ENCODE measurements at regions not wholly inside any gene's neighbourhood (a gene's known extent, or its start where the extent isn't known, plus 50 kb on each side); places are given as distances from the start of the nearest gene placed in this dataset.

DNA sequence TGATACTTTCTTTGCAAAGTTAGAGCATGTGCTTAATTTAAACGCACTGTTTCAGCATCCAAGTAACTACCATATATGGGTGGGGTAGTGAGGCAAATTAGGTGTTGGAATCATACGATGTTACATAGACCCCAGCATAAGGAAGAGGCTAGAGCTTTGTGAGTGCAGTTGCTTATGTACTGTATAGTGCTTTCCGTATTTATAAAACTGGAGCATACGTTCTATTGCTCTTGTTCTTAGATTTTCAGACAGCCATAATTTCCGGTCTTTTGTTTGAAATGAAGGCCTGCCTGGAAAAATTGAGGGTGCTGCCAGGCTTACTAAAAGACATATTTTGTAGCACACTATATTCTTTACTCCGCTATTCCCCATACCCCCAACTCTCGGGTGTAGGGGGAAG is 335.7 kb downstream of the FOXG1 start:
- no peak for DNase-seq (ENCODE audit: low read depth in 4 of 4, low spot score in 3 of 4)

- no peak for DNase-seq (ENCODE audit: low read depth in 4 of 4, low spot score in 3 of 4)
Measured at GRCh38 chr14:29102996-29103395, 336.4 kb downstream of the FOXG1 start.

DNA sequence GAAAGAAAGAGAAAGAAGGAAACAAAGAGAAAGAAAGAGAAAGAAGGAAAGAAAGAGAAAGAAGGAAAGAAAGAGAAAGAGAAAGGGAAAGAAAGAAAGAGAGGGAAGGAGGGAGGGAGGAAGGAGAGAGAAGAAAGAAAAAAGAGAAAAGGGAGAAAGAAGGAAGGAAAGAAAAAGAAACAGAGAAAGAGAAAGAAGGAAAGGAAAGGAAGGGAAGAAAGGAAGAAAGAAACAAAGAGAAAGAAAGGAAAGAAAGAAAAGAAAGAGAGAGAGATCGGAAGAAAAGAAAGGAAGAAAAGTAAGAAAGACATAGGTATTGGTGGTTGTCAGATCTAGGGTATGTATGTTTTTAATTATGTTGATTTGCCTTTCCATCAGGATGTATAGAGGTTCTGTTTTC is 342.3 kb downstream of the FOXG1 start:
- no peak for DNase-seq (ENCODE audit: low read depth in 4 of 4, low spot score in 3 of 4)

DNA sequence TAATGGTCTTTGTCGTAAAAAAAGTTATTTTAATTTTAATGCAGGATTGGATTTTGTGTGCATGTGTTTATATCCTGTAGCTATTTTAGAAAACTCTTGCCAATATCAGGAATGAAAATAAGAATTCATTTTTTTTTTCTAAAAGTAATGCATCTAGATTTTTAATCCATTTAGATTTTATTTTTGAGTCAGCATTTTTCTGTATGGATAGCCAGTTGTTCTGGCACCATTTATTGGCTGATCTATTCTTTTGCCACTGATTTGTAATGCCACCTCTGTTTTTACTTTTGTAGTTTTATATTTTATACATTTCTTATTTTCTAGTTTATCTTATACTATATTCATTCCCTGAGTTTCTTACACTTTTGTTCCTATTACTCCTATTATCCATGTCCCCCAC is 343.0 kb downstream of the FOXG1 start:
- DNase-seq (ENCODE audit: low read depth in 4 of 4, low spot score in 3 of 4), result no peak

GRCh38 chr14:29111554-29111953 is 345.0 kb downstream of the FOXG1 start:
- DNase-seq (ENCODE audit: low read depth in 4 of 4, low spot score in 3 of 4), result no peak

DNA sequence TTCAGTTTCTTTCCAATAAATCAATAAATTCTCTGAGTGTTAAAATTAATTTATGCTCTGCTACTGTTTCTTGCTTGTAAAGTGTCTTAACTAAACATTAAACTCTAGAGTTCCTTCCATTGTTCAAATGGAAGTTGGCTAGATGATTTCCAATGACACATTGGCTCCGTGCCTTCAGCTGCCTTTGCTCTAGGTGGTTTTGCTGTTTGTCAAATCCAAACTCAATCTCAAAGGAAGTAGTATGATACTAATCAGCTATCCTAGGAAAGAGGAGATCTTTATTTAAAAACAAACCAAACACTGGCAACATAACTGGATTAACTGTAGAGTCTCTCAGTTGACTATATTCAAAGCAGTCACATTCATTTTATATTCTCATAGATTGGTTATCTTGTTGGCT is 356.4 kb downstream of the FOXG1 start:
- DNase-seq (ENCODE audit: low read depth in 4 of 4, low spot score in 3 of 4), result no peak

DNA sequence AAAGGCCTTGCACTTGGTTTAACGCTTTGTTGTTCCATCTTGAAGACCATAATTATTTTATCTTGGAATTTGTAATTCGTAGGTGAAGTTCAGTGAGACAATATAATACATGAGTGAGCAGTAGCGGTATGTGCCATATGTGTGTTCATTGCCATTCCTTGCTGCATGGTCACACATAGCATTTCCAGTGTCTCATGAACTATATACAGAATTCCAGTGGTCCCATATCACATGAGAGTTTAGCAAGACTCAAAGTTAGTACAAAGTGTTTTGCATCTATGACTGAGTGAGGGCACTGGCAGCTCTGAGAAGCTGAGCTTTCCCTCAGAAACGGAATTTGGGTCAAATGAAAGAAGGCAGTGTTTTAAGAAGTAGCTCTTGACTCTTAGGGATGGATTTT is 359.8 kb downstream of the FOXG1 start:
- no peak for DNase-seq (ENCODE audit: low read depth in 4 of 4, low spot score in 3 of 4)

DNA sequence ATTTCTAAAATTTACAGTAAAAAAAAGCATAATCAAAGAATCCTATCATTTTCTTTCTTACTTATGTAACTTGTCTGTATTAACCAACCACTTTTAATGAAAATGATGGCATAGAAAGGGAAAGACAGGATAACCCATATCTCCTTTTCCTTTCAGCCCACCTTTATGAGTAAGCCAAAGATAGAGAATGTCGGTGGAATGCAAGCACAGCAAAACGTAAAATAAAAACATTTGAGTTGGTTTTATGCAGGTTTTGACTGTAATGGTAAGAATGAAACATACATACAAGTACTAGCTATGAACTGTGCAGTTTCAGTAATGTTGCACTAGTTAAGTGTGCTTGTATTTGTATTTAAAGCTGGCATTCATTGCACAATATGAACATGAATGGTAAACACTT is 360.3 kb downstream of the FOXG1 start:
- DNase-seq (ENCODE audit: low read depth in 4 of 4, low spot score in 3 of 4), result no peak

DNA sequence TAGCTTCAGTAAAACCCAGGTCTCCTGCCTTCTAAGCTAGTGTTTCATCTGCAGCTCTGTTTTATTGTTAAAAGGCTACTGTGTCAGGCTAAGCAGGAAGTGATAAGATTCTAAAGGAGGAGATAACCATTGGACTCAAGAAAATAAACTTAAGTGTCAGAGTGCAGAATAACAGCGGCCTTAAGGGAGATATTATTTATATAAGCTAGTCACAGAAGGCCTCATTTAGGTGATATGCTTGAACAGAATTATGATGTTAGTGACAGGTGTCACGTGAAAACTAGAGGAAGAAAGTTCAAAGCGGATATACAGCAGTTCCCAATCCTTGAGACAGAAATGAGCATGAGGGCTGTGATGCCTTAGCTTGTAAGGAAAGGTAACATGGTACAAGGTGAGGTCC is 373.4 kb downstream of the FOXG1 start:
- no peak for DNase-seq (ENCODE audit: low read depth in 4 of 4, low spot score in 3 of 4)

GRCh38 chr14:29144621-29145020 is 378.0 kb downstream of the FOXG1 start:
- no peak for DNase-seq (ENCODE audit: low read depth in 4 of 4, low spot score in 3 of 4)

DNA sequence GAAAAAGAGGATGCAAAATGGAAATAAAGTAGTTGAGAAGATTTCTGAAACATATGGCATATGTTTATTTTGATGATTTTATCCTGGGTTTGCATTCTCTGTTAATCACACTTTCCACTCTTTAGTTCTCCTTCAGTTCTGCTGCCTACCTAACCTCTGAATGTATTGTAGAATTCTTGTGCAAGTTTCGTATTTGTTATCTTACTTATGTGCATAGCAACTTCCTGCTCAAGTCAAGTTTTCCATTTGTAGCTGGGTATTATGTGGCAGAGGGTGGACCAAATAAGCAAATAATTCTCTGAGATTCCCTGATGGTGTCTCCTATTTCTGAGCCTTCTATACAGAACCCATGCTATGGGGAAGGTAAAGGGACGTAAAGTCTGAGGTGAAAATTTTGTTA is 381.6 kb downstream of the FOXG1 start:
- DNase-seq (ENCODE audit: low read depth in 4 of 4, low spot score in 3 of 4), result no peak

DNA sequence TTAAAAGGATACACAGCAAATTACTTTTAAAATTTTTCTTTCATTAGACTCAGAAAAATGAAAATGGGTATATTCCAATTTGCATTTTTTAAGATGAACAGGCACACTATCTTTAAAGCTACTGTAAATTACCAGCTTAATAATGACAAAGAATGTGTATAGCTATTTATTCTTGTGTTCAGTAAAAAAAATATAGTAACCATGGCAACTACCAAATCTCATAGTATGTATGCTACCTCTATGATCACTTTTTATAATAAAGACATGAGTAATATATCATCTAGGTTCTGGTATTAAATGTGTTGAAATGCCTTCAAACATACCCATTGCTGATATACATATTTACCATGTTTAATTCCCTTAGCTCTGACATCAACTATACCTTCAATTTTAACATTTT is 383.2 kb downstream of the FOXG1 start:
- no peak for DNase-seq (ENCODE audit: low read depth in 4 of 4, low spot score in 3 of 4)

GRCh38 chr14:29150659-29151058 is 384.1 kb downstream of the FOXG1 start:
- DNase-seq (ENCODE audit: low read depth in 4 of 4, low spot score in 3 of 4), result no peak

DNA sequence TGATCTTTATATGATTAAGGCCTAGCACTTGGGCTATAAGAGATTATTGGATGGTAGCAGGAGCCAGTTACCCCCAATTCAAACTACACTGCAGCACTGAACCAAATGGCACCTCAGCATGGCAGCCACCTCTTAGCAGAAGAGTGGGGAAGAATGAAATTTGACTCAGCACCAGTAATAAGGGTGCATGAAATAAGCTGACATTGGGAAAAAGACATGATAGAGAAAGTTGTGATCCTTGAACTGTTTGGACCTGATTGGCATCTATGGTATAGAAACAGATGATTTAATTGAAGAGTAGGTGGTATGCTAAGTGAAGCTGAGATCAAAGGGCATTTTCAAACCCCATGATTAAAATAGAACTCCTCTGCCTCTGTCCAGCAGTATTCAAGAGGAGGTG is 389.5 kb downstream of the FOXG1 start:
- DNase-seq (ENCODE audit: low read depth in 4 of 4, low spot score in 3 of 4), result no peak

DNA sequence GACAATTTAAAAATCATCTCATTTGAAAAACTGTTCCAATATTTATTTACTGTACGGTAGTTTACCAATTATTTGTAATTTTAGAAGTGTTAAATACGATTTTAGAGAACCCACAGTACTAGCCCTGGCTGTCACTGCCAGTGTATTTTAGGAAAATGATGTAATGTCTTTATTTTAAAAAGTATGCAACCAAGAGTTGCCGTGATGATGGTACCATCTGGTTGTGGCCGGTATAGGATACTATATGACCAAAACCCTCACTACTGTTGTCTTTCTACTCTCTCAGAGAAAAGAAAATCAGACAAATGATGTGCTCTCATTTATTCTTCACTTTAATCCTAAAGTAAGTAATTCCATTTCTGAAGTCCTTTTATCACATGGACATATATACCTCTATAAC is 395.0 kb downstream of the FOXG1 start:
- no peak for DNase-seq (ENCODE audit: low read depth in 4 of 4, low spot score in 3 of 4)

DNA sequence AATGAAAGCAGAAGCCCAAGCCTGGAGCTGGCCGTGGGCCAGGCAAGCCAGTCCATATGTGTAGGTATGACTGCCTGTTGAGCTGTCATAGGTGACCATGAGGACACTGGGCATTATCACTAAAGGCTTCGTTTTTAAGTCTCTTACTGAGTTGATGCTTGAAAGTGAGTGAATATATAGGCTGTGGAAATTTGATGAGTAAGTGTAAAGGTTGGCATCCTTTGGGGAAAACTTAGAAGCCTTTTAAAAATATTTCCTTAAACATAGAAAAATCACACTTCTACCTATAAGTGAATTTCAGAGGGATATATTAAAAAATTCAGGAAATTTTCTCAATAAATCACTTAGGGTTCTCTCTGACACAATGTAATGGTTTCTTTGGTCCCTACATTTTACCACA is 396.5 kb downstream of the FOXG1 start:
- no peak for DNase-seq (ENCODE audit: low read depth in 4 of 4, low spot score in 3 of 4)

DNA sequence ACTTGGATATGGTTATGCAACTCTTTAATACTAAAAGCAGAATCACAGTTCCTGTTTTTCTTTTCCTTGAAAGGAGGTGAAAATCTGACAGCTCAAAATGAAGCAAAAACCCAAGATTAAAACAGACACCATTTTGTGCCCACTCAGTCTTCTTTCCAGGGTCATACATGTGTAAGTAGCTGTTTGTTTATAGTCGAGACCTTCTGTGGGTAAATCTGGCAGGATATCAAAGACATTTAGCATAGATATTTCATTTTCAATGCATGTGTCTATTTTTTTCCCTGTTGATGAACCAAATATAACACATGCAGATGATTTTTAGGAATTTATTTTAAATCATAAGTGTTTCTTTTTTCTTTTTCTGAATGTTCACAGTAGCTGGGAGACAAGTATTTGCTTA is 398.8 kb downstream of the FOXG1 start:
- DNase-seq (ENCODE audit: low read depth in 4 of 4, low spot score in 3 of 4), result no peak

DNA sequence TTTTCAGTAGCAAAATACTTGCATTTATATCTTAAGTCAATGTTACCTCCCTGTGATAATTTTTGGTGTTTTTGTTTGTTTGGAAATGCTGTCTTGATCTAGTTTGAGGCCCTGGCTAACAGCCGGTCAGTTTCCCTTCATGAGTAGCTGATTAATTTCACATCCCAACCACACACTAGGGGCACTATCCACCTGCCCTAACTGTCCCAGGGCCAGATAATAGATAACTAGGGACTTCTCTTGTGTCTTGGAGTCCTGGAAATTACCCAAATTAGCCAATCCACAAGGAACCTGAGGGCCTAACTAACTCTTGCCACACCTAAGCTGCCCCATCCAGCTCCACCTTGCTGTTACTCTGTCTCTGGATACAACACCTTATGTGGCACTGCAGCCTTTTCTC is 399.9 kb downstream of the FOXG1 start:
- no peak for DNase-seq (ENCODE audit: low read depth in 4 of 4, low spot score in 3 of 4)

DNA sequence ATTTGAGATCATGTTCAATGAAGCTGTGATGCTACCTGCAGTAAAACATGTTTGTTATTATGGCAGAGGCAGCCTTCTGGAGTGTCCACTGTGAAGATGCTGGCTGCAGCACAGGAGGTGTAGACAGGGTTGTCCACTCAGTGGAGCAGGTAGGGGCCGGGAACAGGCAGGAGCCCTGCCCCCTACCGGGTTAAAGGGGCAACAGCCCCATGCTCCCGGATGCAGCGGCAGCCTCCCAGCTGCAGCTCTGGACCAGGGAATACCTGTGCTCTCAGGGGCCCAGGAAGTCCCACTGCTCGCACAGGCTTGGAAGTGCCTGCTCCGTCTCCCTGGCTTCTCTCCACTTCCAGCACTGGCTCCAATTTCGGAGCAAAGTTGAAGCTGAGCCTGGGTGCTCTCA is 401.6 kb downstream of the FOXG1 start:
- DNase-seq (ENCODE audit: low read depth in 4 of 4, low spot score in 3 of 4), result no peak

- no peak for DNase-seq (ENCODE audit: low read depth in 4 of 4, low spot score in 3 of 4)
Measured at GRCh38 chr14:29169408-29169807, 402.8 kb downstream of the FOXG1 start.

DNA sequence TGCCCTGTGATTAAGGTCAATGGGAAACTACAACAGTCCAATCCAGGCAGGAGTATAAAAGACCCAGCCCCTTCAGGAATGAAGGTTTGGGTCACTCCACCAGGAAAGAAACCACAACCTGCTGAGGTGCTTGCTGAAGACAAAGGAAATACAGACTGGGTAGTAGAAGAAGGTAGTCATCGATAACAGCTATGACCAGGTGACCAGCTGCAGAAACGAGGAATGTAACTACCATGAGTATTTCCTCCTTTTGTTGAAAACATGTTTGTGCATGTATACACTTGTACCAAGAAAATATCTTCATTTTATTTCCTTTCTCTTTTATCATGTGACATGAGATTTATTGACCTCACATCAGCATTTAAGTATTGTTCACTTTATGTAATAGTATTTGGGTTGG is 409.1 kb downstream of the FOXG1 start:
- DNase-seq (ENCODE audit: low read depth in 4 of 4, low spot score in 3 of 4), result no peak

DNA sequence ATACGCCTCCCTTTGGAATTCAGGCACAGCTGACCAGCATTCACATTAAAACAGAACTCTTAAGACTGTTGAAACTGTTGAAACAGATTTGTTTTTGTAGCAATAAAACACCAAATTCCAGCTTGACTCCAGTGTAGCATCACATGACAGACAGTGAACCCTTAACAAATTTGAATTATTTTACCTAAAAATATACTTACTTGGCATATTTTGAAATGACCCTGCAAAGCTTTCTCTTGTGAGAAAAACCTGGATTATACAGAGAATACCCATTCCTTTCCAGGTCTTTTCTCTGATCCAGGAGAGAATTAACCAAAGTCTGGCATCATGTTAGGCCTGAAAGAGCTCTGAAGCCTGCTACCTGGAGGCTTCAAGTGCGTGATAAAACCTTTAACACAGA is 410.3 kb downstream of the FOXG1 start:
- DNase-seq (ENCODE audit: low read depth in 4 of 4, low spot score in 3 of 4), result no peak

DNA sequence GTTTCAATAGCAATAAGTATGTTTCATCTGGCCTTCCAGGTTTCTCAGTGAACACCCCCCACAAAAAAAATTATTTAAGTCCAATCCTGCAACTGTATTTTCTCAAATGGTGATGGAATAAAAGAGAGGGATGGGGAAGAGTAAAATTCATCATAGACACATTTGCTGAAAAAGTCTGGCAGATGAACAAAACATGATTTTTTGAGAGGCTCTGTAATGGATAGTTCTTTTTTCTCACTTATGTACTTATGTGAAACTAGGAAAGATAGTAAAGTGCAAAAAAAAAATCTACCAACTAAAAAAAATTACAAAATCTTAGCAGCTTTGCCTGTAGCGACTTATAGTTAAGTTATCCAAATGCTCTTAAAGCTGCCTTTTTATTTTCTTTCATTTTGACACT is 412.4 kb downstream of the FOXG1 start:
- DNase-seq (ENCODE audit: low read depth in 4 of 4, low spot score in 3 of 4), result no peak

GRCh38 chr14:29191092-29191491 is 424.5 kb downstream of the FOXG1 start:
- no peak for DNase-seq (ENCODE audit: low read depth in 4 of 4, low spot score in 3 of 4)

Data from left renal pelvis (tissue), 4 donors.